GM18519 (cell line): ENCODE measurements at regions not wholly inside any gene's neighbourhood (a gene's known extent, or its start where the extent isn't known, plus 50 kb on each side); places are given as distances from the start of the nearest gene placed in this dataset.

Experiments
- ATAC-seq: cut with Tn5 transposase; IDR thresholded peaks from one replicate; pipeline ENCODE4 v1.9.1; 2021; ENCODE audit warnings: mild to moderate bottlenecking, moderate library complexity; ENCODE audit not compliant: unreplicated experiment, low FRiP score

DNA sequence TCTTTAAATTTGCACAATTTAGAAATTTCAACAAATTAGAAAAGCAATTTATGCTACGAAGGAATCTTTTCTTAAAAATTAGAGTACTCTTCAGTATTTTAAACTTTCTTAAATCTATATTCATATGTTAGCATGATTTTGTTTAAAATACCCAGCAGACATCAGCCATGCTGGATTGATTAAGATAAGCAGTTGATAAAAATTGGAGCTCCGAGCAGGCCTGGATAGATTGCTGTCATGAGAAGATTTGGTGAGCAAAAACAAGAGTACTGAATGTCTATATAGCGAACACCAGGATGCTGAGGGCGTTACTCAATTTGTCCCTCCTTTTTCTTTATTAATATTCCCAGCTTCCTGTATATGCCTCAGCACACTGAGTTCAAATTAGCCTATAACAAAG lies 108.4 kb upstream of the SLC35B3 start:
- no peak for ATAC-seq

DNA sequence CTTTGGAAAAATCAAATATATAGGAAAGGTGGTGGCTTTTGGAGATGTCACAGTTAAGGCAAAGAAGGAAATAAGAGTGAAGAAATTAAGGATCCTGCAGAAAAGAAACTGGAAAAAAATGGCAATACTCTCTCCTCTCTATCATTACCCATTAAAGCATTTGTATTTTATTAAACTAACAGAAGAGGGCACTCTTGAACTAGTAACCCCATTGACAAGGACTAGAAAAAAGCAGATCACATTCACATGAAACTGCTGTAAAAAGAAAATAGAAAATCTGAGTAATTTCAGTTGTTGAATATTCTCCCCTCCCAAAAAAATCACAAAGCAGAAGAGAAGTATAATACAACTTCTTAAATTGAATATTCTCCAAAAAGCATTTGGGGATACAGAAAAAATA lies 104.1 kb upstream of the SLC35B3 start:
- ATAC-seq: no peak

GRCh38 chr6:8536122-8536521 lies 100.8 kb upstream of the SLC35B3 start:
- ATAC-seq: no peak

DNA sequence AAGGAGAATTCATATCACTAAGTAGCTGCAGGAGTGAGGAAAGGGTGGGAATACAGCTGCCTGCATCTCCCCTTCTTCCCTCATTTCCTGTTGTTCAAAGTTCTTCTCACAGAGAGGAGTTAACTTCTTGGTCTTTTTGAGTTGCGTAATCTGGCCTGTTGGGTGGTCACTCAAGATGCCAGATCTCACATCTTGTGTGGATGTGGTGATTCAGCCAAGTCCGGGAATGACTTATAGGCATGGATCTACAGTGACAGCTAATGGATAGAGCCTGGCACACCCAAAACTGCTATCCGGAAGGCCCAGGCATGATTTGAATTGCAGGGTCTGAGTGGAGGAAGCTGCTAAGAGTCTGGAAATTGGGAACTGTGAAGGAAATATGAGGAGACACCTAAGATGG lies 100.2 kb upstream of the SLC35B3 start:
- no peak for ATAC-seq

DNA sequence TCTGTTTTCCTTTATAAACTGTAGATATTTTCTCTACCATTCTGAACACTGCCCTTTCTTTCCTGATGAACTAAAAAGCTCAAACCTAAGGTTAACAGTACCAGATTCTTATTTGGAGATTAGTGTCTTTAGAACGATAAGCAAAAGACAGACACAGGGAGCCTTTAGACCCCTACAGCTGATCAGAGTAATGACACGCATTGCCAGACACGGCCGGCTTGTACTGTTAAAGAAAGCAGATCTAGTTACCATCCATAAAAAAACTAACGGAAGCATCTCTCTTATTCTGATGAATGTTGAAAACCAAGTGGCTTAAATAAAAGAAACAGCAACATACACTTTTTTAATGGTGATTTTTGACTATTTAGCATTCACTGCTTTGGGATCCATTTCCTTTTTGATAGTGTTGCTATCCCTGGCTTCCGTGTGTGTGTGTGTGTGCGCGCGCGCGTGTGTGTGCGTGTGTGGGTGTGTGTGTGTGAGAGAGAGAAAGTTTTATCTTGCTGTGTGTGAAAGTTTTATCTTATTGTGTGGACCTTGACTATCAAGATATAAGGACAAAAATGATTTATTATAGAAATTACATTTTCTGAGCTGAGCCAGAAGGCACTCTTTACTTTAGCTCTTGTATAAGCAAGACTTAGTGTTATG lies 95.6 kb upstream of the SLC35B3 start:
- ATAC-seq: no peak

DNA sequence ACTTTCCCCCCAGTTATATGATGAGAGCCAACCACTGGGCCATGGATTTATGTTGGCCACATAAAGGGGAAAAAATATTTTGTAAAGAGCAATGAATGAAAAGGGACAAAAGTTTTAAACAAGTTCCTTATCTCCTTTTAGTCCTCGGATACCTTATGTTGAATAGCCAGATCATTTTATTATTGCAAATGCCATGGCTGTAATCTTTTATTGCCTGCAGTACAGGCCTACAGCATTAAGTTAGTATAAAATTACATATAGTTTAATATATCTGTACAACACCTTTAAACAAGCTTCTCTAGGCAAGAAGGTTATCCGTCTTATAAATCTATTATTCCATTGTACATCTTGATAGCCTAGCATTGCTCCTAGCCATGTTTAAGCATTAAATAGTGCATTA lies 93.9 kb upstream of the SLC35B3 start:
- no peak for ATAC-seq

DNA sequence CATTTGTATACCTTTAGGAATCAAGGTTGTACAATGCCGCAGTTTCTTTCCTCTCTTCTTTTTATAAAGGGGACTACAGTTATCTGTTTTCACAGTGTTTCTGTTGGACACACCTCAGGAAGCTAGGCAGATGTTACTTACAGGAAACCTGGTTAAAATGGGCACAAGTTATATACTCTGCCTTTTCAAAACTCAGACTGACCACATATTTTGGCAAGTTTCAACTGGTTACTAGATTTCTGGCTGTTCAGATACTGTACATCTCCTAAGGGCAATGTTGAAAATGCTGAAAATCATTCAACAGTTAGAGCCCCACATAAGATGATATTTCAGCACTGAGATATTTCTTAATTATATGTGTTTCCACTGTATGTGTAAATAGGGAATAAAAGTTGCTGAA lies 92.5 kb upstream of the SLC35B3 start:
- ATAC-seq: no peak

- ATAC-seq: no peak
These were observed 91.3 kb upstream of the SLC35B3 start for GRCh38 chr6:8526624-8527023.

GRCh38 chr6:8525370-8525769 lies 90.0 kb upstream of the SLC35B3 start:
- ATAC-seq: no peak

DNA sequence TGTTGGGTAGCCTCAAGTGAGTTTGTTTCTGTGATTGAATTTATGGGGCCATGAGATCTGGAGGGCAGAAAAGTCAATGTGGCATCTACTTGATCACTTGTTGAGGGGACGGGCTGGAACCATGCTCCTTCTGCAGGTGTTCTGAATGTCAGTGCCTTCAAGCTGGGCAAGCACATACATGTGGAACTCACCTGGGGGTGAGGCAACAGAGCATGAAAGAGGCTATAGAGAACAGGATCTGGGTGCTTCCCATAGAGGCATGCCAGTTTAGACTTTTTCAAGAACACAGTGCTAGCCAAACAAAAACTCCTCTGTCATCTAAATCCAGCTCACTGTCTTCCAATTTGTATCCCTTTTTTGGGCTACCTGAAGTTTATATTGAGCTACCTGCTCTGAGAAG lies 77.8 kb upstream of the SLC35B3 start:
- no peak for ATAC-seq

DNA sequence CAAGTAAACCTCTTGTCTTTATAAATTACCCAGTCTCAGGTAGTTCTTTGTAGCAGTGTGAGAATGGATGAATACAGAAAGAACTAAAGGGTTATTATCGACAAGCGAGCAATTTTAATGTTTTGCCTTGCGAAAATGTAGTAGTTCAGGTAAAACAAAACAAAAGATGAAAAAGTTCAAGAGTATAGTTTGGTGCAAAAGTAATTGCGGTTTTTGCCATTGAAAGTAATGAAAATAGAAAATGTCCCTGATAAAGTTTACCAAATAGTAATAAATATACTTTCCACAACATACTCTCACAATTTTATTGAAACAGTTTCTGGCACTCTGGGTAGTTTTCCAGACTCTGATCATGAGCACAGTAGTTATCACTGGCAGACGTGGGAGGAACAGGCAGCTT lies 71.9 kb upstream of the SLC35B3 start:
- no peak for ATAC-seq

GRCh38 chr6:8506126-8506525 lies 70.8 kb upstream of the SLC35B3 start:
- ATAC-seq: no peak

DNA sequence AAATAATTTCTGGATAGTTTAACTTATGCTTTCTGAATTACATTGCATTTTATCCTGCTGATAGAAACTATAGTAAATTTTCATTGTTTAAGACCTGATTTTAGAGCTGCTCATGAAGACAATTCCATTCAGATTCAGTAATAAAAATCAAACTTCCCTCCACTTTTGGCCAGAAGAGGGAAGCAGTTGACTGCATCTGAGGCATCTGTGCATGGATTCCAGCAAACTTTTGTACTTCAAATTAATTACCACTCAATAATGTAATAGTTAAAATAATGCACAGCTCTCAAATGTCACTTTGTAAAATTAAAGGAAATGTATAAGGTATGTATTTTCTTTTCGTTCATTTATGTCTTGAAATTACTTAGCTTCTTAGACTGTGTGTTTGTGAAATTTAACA lies 64.2 kb upstream of the SLC35B3 start:
- no peak for ATAC-seq

- ATAC-seq: no peak
These were observed 59.4 kb upstream of the SLC35B3 start for GRCh38 chr6:8494730-8495129.

GRCh38 chr6:8492536-8493133 lies 57.3 kb upstream of the SLC35B3 start:
- no peak for ATAC-seq
